ENCODE measurements at regions not wholly inside any gene's neighbourhood (a gene's known extent, or its start where the extent isn't known, plus 50 kb on each side); places are given as distances from the start of the nearest gene placed in this dataset.

GRCh38 chr12:60043236-60043635 is 447.4 kb downstream of the SLC16A7 start (continued):
- TF ChIP-seq ZNF280C (tag by site-specific recombination; IDR thresholded peaks at IDR 0.05): no peak

- Histone ChIP-seq H3K36me3 (ENCODE audit: control insufficient read depth in 2 of 2, insufficient read depth in 1 of 2, low read length in 2 of 2) (no peaks in the 10 kb centered on the region), H3K27ac (ENCODE audit: extremely low read depth, low read depth, low read length) (no peak overlapping the region), H3K4me3 (ENCODE audit: low read depth, low read length) (no peak overlapping the region), H3K9me3 (ENCODE audit: control insufficient read depth, insufficient read depth, low read depth, low read length) (no peaks in the 10 kb centered on the region), H3K4me1 (ENCODE audit: control insufficient read depth, insufficient read depth, low read length) (no peaks in the 10 kb centered on the region)
- POLR2A ChIA-PET: no interaction called here
- CTCF ChIA-PET: no interaction called here
- TF ChIP-seq ZNF658 (tag by site-specific recombination; IDR thresholded peaks at IDR 0.05) (no peak), ZNF548 (tag by site-specific recombination; IDR thresholded peaks at IDR 0.05) (no peak), ZNF221 (tag by site-specific recombination; IDR thresholded peaks at IDR 0.05; ENCODE audit: borderline replicate concordance) (no peak), KLF10 (tag by site-specific recombination; IDR thresholded peaks at IDR 0.05) (no peak), ZNF202 (tag by site-specific recombination; IDR thresholded peaks at IDR 0.05; ENCODE audit: borderline replicate concordance) (no peak), ZNF121 (tag by site-specific recombination; IDR thresholded peaks at IDR 0.05) (no peak), ZNF266 (tag by site-specific recombination; IDR thresholded peaks at IDR 0.05; ENCODE audit: low read depth) (no peak), CTCF (tag by site-specific recombination; IDR thresholded peaks at IDR 0.05) (no peak), ZSCAN18 (tag by site-specific recombination; IDR thresholded peaks at IDR 0.05) (no peak), KLF17 (tag by site-specific recombination; IDR thresholded peaks at IDR 0.05) (no peak)
Observed at GRCh38 chr12:60052483-60052882, 456.7 kb downstream of the SLC16A7 start.

- no peaks in the 10 kb centered on the region for H3K36me3 ChIP-seq (ENCODE audit: control insufficient read depth in 2 of 2, insufficient read depth in 1 of 2, low read length in 2 of 2)
- no peak overlapping the region for H3K4me3 ChIP-seq (ENCODE audit: low read depth, low read length)
- H3K4me1 ChIP-seq (ENCODE audit: control insufficient read depth, insufficient read depth, low read length): no peaks in the 10 kb centered on the region
- H3K27ac ChIP-seq (ENCODE audit: extremely low read depth, low read depth, low read length): no peak overlapping the region
- CTCF ChIA-PET: interaction anchor here (0.6 kb wide), 1 partner anchor 1403 kb away, joined by 4 read pairs; no protein-coding TSS in a partner anchor
- POLR2A ChIA-PET: no interaction called here
- no peaks in the 10 kb centered on the region for H3K9me3 ChIP-seq (ENCODE audit: control insufficient read depth, insufficient read depth, low read depth, low read length)
- TF ChIP-seq ZNF571 (tag by site-specific recombination; IDR thresholded peaks at IDR 0.05) (no peak), ZNF585B (tag by site-specific recombination; IDR thresholded peaks at IDR 0.05) (no peak), ZNF529 (tag by site-specific recombination; IDR thresholded peaks at IDR 0.05; ENCODE audit: insufficient replicate concordance) (no peak), ZNF561 (tag by site-specific recombination; IDR thresholded peaks at IDR 0.05; ENCODE audit: borderline replicate concordance) (no peak), PBX3 (CRISPR knock-in tag; IDR thresholded peaks at IDR 0.05) (no peak), ZNF18 (tag by site-specific recombination; IDR thresholded peaks at IDR 0.05) (no peak), ZBTB11 (tag by site-specific recombination; conservative IDR thresholded peaks at IDR 0.05; ENCODE audit: low read depth) (no peak)
Observed at GRCh38 chr12:60059180-60059579, 463.4 kb downstream of the SLC16A7 start.

Data from HEK293 (cell line).